ENCODE measurements at regions not wholly inside any gene's neighbourhood (a gene's known extent, or its start where the extent isn't known, plus 50 kb on each side); places are given as distances from the start of the nearest gene placed in this dataset.

GRCh38 chr11:10996678-10997077 lies 138.8 kb upstream of the ZBED5 start:
- TF ChIP-seq TAF1 (IDR thresholded peaks at IDR 0.05; ENCODE audit: low read depth) (no peak), YY1 (IDR thresholded peaks at IDR 0.05; ENCODE audit: low read depth) (no peak), NFIC (IDR thresholded peaks at IDR 0.05) (no peak), USF1 (IDR thresholded peaks at IDR 0.05) (no peak)
- TF ChIP-seq, protein P1, sequence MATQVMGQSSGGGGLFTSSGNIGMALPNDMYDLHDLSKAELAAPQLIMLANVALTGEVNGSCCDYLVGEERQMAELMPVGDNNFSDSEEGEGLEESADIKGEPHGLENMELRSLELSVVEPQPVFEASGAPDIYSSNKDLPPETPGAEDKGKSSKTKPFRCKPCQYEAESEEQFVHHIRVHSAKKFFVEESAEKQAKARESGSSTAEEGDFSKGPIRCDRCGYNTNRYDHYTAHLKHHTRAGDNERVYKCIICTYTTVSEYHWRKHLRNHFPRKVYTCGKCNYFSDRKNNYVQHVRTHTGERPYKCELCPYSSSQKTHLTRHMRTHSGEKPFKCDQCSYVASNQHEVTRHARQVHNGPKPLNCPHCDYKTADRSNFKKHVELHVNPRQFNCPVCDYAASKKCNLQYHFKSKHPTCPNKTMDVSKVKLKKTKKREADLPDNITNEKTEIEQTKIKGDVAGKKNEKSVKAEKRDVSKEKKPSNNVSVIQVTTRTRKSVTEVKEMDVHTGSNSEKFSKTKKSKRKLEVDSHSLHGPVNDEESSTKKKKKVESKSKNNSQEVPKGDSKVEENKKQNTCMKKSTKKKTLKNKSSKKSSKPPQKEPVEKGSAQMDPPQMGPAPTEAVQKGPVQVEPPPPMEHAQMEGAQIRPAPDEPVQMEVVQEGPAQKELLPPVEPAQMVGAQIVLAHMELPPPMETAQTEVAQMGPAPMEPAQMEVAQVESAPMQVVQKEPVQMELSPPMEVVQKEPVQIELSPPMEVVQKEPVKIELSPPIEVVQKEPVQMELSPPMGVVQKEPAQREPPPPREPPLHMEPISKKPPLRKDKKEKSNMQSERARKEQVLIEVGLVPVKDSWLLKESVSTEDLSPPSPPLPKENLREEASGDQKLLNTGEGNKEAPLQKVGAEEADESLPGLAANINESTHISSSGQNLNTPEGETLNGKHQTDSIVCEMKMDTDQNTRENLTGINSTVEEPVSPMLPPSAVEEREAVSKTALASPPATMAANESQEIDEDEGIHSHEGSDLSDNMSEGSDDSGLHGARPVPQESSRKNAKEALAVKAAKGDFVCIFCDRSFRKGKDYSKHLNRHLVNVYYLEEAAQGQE (IDR thresholded peaks at IDR 0.05; ENCODE audit: low read depth): no peak

DNA sequence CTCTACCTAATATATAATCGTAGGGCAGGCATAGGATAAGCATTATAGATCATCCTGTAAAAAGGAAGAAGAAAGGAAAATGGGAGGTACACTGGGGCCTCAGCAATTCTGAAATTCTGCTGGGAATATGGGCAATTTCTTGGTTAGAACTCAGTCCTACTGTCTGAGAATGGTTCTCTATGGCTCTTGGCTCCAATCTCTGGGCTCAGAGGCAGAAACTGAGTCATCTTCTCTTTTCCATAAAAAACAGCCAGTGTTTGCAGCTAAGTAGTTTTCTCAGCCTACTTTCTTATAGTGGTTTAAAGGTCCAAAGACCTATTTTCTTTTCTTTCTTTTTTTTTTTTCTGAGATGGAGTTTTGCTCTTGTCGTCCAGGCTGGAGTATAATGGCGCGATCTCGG lies 135.8 kb upstream of the ZBED5 start:
- TF ChIP-seq EP300 (IDR thresholded peaks at IDR 0.05; ENCODE audit: borderline replicate concordance) (no peak), CEBPB (IDR thresholded peaks at IDR 0.05) (no peak), USF1 (IDR thresholded peaks at IDR 0.05) (no peak), YY1 (IDR thresholded peaks at IDR 0.05; ENCODE audit: low read depth) (no peak), CREB1 (IDR thresholded peaks at IDR 0.05; ENCODE audit: low read depth) (no peak), TEAD4 (IDR thresholded peaks at IDR 0.05) (no peak)
- TF ChIP-seq, protein P1 (IDR thresholded peaks at IDR 0.05; ENCODE audit: low read depth): no peak

- TF ChIP-seq CEBPB (IDR thresholded peaks at IDR 0.05) (no peak), EP300 (IDR thresholded peaks at IDR 0.05; ENCODE audit: borderline replicate concordance) (no peak), ZBTB7A (IDR thresholded peaks at IDR 0.05; ENCODE audit: low read depth) (no peak), USF1 (IDR thresholded peaks at IDR 0.05) (no peak), MAX (IDR thresholded peaks at IDR 0.05) (no peak), CREB1 (IDR thresholded peaks at IDR 0.05; ENCODE audit: low read depth) (no peak), TCF12 (IDR thresholded peaks at IDR 0.05; ENCODE audit: low read depth) (no peak), NFIC (IDR thresholded peaks at IDR 0.05) (no peak), TAF1 (IDR thresholded peaks at IDR 0.05; ENCODE audit: low read depth) (no peak), EGR1 (IDR thresholded peaks at IDR 0.05) (no peak), TEAD4 (IDR thresholded peaks at IDR 0.05) (no peak), RAD21 (IDR thresholded peaks at IDR 0.05; ENCODE audit: low read depth) (no peak), FOXM1 (IDR thresholded peaks at IDR 0.05; ENCODE audit: borderline replicate concordance, low read depth) (no peak)
- TF ChIP-seq, protein P1 (IDR thresholded peaks at IDR 0.05; ENCODE audit: low read depth): no peak
Observed at GRCh38 chr11:10993186-10993585, 135.3 kb upstream of the ZBED5 start.

DNA sequence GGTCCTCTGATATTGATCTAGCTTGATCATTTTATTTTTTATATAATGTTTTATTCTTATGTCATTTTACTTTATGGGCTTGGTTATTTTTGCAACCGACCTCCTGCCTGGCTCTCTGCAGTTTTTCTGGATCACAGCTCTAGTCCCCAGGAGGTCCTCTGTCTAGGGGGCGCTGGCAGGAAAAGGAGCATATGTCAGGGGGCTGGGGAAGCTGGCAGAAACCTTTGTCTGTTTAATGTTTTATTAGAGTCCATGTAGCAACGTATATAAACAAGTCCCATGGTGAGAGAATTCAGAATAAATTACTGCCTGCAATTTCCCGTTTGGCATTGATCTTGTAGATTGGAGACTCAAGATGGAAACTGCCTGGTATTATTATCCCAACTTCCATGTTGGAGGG lies 133.5 kb upstream of the ZBED5 start:
- no peak for TF ChIP-seq CREB1 (IDR thresholded peaks at IDR 0.05; ENCODE audit: low read depth)
- TF ChIP-seq CEBPB (IDR thresholded peaks at IDR 0.05): no peak
- no peak for TF ChIP-seq YY1 (IDR thresholded peaks at IDR 0.05; ENCODE audit: low read depth)
- no peak for TF ChIP-seq NFIC (IDR thresholded peaks at IDR 0.05)
- no peak for TF ChIP-seq ZBTB7A (IDR thresholded peaks at IDR 0.05; ENCODE audit: low read depth)
- TF ChIP-seq TAF1 (IDR thresholded peaks at IDR 0.05; ENCODE audit: low read depth): no peak
- no peak for TF ChIP-seq TCF12 (IDR thresholded peaks at IDR 0.05; ENCODE audit: low read depth)
- no peak for TF ChIP-seq MAX (IDR thresholded peaks at IDR 0.05)
- no peak for TF ChIP-seq USF1 (IDR thresholded peaks at IDR 0.05)

Measured in Ishikawa (cell line).